EH (cell line): ENCODE measurements at regions not wholly inside any gene's neighbourhood (a gene's known extent, or its start where the extent isn't known, plus 50 kb on each side); places are given as distances from the start of the nearest gene placed in this dataset.
A peak's percentile ranks its signal among the peaks of the same experiment; 100 is the strongest.
"Not testable (repeated sequence)": the region's sequence is repeated elsewhere in the genome, so short reads cannot be mapped to it uniquely, and the experiment has no call there.

Experiments
- DNase-seq: peaks from one replicate; pipeline ENCODE4 v3.0.0-alpha.2; 2015; ENCODE audit warnings: low read depth

DNA sequence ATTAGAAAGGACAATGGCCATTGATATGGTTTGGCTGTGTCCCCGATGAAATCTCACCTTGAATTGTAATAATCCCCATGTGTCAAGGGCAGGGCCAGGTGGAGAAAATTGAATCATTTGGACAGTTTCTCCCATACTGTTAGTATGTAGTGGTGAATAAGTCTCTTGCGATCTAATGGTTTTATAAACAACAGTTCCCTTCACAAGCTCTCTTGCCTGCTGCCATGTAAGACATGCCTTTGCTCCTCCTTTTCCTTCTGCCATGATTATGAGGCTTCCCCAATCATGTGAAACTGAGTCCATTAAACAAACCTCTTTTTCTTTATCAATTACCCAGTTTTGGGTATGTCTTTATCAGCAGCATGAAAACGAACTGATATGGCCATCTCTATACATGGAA lies 302.7 kb downstream of the SFMBT2 start:
- DNase-seq = no peak

DNA sequence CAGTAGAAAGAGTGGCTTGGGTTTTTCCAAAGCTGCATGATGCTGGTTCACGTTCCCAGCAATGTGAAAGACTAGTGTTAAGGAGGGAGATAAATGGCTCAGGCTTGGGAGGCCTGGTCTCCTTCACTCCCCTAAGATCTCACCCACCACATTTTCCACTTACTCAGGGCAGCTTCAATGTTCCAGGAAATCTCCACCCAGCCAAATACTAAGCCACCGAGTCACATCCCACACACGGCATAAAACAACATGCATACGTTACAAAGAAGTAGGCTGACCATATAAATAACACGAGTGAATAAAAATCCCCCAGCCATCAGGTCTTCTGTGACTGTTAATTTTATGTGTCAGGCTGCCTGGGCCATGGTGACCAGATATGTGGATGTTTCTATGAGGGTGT lies 303.5 kb downstream of the SFMBT2 start:
- peak; percentile 87 for DNase-seq

DNA sequence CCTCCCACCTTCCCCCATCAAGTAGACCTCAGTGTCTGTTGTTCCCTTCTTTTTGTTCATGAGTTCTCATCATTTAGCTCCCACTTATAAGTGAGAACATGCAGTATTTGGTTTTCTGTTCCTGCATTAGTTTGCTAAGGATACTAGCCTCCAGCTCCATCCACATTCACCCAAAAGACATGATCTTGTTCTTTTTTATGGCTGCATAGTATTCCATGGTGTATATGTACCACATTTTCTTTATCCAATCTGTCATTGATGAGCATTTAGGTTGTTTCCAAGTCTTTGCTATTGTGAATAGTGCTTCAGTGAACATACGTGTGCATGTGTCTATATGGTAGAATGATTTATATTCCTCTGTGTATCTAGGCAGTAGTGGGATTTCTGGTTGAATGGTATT lies 306.5 kb downstream of the SFMBT2 start:
- not testable (repeated sequence) for DNase-seq

DNA sequence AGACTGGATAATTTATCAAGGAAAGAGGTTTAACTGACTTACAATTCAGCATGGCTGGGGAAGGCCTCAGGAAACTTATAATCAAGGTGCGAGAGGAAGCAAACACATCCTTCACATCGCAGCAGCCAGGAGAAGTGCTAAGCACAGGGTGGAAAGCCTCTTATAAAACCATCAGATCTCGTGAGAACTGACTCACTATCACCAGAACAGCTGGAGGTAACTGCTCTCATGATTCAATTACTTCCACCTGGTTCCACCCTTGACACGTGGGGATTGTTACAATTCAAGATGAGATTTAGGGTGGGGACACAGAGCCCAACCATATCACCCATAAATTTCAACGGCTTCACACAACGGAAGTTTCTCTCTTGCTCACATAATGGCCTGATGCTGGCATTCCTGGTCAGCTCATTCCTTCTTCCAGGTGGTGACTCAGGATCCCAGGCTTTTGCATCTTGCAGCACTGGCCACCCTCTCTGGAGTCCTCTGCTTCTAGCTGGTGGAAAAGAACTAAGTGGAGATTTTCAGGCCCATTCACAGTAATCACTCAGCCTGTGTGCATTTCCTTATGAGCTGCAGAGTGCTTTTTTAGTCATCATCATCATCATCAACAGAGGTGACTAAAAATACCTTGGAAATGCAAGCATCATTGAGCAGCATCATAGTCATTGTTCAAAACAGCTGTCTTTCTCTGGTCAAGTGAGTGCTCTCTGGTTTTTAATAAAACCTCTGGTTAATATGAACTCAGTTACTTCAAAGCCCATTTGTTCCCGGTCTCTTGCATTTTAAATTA lies 308.1 kb downstream of the SFMBT2 start:
- DNase-seq = no peak

DNA sequence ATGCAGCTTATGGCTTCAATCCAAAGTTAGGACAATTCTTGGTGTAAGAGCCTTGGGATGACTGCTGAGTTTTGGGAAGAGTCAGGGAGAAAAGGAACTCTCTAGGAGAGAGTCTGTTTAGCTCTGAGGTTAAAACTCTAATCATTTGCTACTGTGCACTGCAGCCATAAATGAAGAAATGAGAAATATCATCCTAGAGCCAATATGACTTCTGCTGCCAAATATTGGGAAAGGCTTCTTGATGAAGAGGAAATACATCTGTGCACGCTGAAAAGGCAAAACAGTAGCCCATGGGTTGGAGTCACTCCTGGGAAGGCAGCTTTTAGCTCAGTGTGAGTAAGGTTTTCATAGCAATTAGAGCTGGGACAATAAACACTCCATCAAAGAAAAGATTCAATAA lies 308.8 kb downstream of the SFMBT2 start:
- no peak for DNase-seq

DNA sequence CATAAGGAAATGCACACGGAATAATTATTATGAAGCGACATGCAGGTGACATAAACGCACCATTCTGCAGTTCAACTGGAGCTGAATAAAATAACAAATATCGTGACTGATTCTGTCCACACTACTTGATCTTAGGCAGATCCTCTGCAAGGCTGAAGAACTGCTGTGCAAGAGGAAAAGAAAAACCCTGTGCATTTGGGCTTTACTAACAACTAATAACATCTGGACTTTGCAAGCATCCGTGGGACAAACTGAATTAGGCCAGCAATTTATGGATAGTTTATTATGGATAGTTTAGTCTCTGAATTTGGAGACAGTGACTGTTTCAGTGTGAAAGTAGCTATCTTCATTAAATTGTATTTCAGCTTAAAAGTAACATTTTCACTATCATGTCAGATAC lies 309.4 kb downstream of the SFMBT2 start:
- no peak for DNase-seq

DNA sequence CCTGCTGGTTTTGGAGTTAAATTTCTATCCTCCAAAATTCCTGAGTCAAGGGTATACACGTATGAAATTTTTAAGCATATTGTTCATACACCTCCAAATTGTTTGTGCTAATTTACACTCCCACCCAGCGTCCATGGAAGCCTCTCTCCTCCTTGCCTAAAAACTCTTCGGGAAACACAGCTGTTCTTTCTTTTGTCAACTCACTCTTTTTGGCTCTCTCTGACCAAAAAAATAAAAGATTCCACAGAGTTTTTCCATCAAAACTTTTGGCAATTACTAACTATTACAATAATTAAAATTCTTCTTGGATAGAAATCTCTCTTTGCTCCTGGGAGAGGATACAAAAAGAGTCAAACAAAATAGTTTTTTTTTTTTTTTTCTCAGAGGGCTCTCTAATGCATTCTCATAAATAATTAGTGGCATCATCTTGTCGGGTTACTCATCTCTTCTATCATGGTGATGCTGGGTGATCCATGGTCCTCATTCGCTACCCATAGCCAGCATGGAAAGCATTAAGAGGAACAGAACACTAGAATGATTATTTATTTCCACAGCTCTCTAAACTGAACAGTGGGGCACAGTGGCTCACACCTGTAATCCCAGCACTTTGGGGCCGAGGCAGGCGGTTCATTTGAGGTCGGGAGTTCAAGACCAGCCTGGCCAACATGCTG lies 310.7 kb downstream of the SFMBT2 start:
- peak; percentile 31 for DNase-seq

DNA sequence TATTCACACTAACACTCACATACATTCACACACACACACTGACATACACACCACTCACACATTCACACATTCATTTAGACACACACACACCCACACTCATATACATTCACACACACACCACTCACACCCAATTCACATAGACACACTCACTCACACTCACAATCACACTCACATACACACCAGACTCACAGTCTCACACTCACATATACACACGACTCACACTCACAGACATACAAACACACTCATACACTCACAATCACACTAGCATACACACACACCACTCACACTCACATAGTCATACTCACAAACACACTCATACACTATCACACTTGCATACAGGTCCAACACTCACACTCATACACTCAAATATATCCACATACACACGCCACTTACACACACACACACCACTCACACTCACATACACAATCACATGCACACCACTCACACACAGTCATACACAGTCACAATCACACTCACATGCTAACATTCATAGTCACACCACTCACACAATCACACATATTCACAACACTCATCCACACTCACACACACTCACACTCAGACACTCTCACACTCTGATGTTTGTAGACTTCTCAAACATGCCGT lies 312.6 kb downstream of the SFMBT2 start:
- DNase-seq = no peak

DNA sequence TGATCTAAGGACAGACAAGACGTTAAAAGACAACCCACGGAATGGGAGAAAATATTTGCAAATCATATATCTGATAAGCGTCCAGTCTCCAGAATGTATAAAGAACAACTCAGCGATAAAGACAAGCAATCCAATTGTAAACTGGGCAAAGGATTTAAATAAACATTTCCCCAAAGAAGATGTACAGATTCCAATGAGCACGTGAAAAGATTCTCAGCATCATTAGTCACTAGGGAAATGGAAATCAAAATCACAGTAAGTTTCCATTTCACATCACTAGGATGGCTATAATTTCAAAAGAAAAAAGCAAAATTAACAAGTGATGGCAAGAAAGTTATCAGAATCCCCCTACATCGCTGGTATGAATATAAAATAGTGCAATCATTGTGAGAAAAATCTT lies 316.1 kb downstream of the SFMBT2 start:
- DNase-seq = no peak

DNA sequence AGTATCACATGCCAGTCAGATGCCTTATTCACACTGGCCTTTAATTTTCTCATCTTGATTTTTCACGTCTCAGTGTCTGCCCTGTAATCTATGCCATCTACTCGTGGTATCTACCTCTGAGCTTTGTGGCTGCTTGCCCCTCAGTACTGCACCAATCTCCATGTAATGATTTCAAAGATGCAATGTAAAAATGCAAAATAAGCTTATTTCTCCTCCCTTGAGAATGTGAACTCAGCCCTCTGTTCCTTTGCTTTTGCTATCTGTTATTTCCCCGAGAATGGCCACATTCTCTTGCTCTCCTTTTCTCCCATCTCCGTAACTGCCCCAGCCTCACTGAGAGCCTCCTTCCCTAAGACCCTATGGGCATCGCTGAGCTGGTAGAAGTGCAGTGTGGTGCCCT lies 317.5 kb downstream of the SFMBT2 start:
- no peak for DNase-seq

DNA sequence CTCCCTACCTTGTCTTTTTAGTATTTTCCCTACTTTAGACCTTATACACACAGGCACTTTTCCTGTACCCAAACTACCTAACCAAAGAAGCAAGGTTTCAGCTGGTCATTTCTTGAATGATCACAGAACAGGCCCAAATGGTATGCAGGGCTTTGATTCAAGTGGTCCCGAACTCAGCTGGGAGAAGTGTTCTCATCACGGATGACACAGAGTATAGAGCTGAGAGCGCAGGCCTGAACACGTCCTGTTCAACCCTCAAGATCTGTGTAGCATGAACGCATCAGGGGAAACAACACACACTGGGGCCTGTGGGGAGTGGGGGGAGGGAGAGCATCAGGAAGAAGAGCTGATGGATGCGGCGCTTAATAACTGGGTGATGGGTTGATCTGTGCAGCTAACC lies 318.2 kb downstream of the SFMBT2 start:
- DNase-seq = no peak

DNA sequence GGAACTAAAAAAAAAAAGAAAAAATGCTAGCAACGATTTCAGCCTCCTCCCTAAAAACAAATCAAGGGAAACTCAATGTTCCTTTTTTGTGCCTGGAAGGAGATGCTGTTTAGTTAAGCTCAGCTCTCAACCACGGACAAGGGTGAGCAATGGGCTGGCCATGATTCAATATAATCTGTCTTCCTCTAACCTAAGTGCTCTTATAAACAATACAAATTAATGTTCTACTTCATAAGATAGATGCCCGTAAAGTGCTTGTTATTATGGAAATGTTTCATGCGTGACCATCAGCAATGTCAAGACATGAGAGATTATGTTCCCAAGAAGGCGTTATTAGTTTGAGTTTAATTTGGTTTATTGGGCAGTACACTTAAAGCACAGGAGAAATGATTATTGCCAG lies 320.3 kb downstream of the SFMBT2 start:
- peak; percentile 44 for DNase-seq

DNA sequence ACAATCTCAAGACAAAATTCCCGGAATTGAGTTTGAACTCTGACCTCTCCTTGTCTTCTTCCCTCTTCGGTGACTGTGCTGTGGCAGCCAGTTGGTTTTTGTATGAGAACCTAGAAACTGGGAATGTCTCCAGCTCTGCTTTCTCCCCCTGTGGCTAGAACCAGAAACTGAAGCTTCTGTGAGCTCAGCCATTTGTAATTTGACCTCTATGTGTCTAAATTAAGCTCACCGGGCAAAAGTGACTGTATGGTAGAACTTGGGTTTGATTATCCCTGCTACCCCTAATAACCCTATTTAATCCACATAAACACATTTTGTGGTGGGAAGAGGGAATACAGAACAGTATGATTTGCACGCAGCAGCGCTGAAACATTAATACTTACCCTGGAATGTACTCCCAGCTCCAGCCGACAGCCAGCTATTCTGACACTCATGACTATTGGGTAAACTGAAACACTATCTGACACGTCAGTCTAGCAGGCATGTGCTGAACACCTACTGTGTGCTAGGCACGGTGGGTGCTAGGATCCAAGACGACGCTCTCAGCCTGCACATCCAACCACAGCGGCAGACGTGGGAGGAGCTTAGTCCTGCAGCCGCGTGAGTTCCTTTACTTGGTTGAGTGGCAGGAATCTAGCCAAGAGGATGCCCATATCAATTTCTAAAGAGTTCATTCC lies 324.8 kb downstream of the SFMBT2 start:
- peak; percentile 80 for DNase-seq

DNA sequence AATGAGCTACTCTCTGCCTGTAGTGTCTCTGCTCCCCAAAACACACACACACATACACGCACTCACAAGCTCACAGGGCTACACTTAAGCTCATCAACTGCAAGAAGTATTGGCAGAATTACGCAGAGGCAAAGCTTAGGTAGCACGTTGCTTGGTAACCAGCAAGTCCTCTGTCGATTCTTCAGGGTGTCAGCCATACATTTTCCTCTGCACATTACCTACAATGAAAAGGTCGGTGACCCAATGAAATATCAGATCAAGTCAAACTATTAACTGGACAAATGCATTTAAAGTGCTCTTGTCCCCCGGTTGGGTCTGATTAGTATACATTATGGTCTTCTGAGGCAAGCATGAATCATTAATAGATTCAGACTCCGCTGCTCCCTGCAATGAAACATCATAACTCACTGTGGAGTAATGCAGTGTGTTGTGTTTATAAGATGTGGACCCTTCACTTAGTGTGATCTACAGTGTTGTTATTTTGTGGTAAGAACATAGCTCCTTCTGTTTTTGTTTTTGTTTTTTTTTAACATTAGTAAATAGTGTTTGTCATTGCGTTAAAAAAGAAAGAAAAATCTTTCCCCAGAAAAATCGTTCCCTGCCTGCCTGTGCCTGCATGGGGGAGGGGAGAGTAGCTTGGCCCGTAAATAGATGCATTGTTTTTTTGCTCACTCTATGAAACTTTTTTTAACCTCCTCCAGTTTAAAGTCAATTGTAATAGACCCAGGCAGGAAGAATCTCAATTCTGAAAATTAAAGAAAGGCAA lies 325.5 kb downstream of the SFMBT2 start:
- DNase-seq = peak; percentile 41

DNA sequence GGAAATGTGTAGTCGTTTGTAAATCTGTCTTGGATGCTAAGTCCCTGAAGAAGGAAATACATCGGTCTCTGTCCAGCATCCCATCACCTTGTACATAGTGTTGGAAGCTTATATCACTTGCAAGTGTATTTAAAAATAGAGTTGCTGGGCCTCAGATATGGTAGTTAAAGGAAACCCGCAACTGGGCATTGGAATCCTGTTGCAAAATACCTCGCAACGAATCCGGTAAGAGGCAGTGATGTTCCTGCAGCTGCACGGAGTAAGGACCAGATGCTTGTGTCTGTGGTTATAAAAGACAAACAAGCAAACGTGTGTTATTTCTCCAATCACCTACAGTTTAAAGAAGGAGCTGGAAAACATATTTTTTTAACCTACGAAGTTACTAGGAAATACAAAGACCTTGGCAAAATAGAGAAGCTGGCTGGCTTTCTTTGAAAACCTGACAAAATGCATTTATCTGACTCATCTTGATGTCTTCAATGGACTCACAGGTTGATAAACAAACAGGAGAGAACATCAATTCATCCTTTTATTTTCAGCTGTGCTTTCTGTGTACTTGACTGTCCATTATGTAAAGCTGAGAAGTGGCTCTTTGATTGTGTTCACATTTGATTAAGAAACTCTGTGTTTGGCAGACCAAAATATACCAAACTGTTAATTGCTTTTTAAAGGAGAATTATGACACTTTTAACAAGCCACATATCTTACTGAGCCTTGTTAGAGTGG lies 326.4 kb downstream of the SFMBT2 start:
- peak; percentile 48 for DNase-seq

DNA sequence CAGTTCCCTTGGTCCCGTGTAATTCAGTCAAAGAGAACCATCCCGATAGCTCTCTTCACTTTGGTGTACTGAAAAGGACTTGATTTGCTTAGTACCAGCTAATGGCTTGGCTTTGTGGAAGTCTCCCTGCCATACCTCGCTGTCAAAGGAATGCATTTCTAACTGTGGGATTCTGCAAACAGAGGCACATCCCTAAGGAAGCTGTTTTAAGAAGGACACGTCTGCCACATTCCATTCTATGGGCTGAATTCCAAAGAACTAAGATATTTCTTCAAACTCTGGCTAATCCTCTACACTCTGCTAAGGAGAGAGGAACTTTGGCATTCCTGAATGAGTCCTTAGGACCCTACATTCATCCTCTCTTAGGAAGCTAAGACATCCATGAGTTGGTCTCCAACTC lies 327.9 kb downstream of the SFMBT2 start:
- peak; percentile 79 for DNase-seq

DNA sequence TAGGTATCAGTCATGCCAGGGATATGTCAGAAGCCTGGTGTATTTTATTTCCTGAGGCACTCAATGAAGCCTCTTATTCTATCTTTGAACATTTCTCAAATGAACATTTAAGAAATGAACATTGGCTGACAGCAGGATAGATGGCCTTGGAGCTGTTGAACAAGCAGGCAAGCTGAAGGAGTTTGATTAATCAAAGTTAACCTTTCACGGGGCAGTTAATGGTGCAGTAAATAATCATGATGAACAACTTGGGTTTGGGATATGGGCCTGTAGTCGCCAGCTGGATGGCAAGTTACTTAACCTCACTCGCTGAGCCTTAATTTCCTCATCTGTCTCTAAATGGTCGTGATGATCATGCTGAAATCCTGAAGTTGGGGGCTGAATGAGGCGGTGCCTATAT lies 333.0 kb downstream of the SFMBT2 start:
- no peak for DNase-seq

DNA sequence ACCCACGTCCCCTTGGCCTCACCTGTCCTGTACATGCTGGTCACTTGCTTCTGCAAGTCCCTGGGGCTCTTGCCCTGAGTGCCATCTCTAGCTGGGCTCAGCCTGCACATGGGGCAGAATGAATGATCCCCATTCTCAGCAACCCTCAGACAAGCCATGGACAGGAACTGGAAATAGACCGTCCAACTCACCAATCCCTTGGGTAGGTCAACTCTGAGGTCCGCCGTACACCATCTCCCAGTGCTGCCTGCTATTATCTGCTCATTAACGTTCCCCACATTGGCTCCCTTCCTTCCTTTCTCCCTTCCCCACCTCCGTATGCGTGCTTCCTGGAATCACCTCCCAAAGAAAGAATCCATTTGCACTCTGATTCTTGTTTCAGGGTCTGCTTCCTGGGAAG lies 335.0 kb downstream of the SFMBT2 start:
- DNase-seq = no peak

DNA sequence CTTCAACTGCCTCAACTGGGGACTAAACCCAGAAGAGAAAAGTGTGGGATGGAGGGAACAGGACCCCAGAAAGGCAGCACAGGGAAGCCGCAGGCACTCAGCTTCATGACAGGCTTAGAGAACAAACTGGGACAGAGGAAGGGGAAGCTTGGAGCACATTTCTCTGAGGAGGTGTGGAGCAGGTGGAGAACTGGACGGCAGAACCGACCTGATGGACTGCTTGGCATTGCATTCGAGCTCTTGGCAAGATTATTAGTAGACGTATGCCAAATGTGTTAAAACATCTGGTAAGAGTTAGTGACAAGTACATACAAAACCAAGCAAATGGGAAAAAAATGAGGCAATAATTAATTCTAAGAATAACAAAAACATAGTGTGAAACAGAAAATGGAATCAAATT lies 335.7 kb downstream of the SFMBT2 start:
- no peak for DNase-seq

DNA sequence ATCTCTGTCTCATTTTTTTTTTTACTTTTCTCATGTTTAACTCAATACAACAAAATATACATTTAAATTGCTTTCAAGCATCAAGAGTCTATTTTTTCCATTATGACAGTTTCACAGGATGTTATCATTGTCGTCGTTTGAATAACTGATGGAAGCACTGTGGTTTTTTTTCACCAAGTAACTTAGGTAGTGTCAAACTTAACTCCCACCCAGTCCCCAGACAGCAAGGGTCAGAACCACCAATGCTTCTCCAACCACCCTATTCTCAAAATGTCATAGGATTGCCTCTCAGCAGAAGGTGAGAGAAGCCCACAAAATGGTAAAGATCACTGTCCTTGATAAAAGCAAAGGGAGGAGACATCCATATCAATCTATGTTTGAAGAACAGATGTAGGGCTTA lies 339.4 kb downstream of the SFMBT2 start:
- no peak for DNase-seq

DNA sequence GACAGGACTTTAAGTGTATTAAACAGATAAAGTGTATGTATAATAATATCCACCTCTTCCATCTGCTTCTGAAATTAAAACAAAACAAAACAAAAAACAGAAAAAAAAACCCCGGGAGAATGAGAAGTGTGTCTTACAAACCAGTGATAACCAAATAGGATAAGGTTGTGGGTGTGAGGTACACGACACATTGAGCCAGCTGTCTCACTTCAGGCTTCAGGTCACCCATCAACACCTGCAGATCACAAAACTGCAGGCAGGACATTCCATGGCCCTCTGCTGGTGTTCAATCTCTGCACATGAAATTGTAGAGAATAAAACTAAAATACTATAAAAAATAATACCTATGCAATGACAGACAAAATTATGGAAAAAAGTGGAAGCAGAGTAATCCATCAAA lies 339.9 kb downstream of the SFMBT2 start:
- DNase-seq = no peak
